IMR-90 (cell line): ENCODE measurements at regions not wholly inside any gene's neighbourhood (a gene's known extent, or its start where the extent isn't known, plus 50 kb on each side); places are given as distances from the start of the nearest gene placed in this dataset.

Source experiments
- ATAC-seq: fragments of 200-7000 bp; cut with Tn5 transposase; 2 replicates; pipeline ENCODE4 v1.9.1; 2020; ENCODE audit warnings: low read depth, mild to moderate bottlenecking, moderate library complexity
- BruUV-seq: library from RNA; stranded (reverse); fragments of 400-500 nt; replicated peaks from 2 replicates; lab custom pipeline; 2021; lab: Mats Ljungman, UMichigan
- CTCF ChIA-PET: fragments of 300-600 bp; formaldehyde crosslinking; extraction: SDS; loops from one replicate; lab custom pipeline; 2021; ENCODE audit warnings: antibody characterized with exemption; lab: Yijun Ruan, JAX
- POLR2A ChIA-PET: fragments of 300-600 bp; sonication (Branson Sonifier 250); formaldehyde crosslinking; loops from one replicate; lab custom pipeline; 2022; ENCODE audit warnings: antibody characterized with exemption; ENCODE audit not compliant: unreplicated experiment; lab: Charles Lee
- DNase-seq: peaks from one replicate; pipeline ENCODE4 v3.0.0; 2013
- H2AFZ ChIP-seq: replicated peaks from 2 replicates; pipeline ENCODE3; 2013; ENCODE audit warnings: low read length, mild to moderate bottlenecking; ENCODE audit not compliant: poor library complexity
- H2AK5ac ChIP-seq: 2 replicates; pipeline ENCODE4 v1.6.1; 2013; ENCODE audit warnings: low read depth, low read length, inconsistent platforms
- H2AK9ac ChIP-seq: replicated peaks from 2 replicates; pipeline ENCODE3; 2013; ENCODE audit warnings: mild to moderate bottlenecking, low read depth, low read length, moderate library complexity; ENCODE audit not compliant: poor library complexity
- H2BK120ac ChIP-seq: 2 replicates; pipeline ENCODE4 v1.6.1; 2013; ENCODE audit warnings: low read depth, low read length, inconsistent platforms
- H2BK15ac ChIP-seq: 3 replicates; pipeline ENCODE4 v1.6.1; 2013; ENCODE audit warnings: low read depth, low read length, inconsistent platforms
- H2BK20ac ChIP-seq: 2 replicates; pipeline ENCODE4 v1.6.1; 2013; ENCODE audit warnings: low read depth, mild to moderate bottlenecking, inconsistent platforms, low read length, moderate library complexity
- H2BK5ac ChIP-seq: 2 replicates; pipeline ENCODE4 v1.6.1; 2013; ENCODE audit warnings: mild to moderate bottlenecking, low read depth, low read length, inconsistent platforms; ENCODE audit not compliant: poor library complexity, severe bottlenecking
- H3K14ac ChIP-seq: replicated peaks from 2 replicates; pipeline ENCODE4 v1.6.1; 2013; ENCODE audit warnings: low read depth, low read length, inconsistent platforms
- H3K18ac ChIP-seq: 2 replicates; pipeline ENCODE4 v1.6.1; 2013; ENCODE audit warnings: low read depth, low read length, control low read depth
- H3K23ac ChIP-seq: 2 replicates; pipeline ENCODE4 v1.6.1; 2013; ENCODE audit warnings: low read depth, low read length, inconsistent platforms
- H3K27ac ChIP-seq: 2 replicates; pipeline ENCODE4 v1.5.1; 2013; ENCODE audit warnings: mild to moderate bottlenecking, control low read depth, low read length; ENCODE audit not compliant: insufficient read depth
- H3K27me3 ChIP-seq: 2 replicates; pipeline ENCODE4 v1.6.1; 2013; ENCODE audit warnings: low read length; ENCODE audit not compliant: control insufficient read depth, insufficient read depth
- H3K36me3 ChIP-seq: 2 replicates; pipeline ENCODE4 v1.6.1; 2013; ENCODE audit warnings: low read length, mixed read lengths; ENCODE audit not compliant: control insufficient read depth, insufficient read depth
- H3K4ac ChIP-seq: 2 replicates; pipeline ENCODE4 v1.6.1; 2013; ENCODE audit warnings: low read depth, low read length, inconsistent platforms
- H3K4me1 ChIP-seq: 2 replicates; pipeline ENCODE4 v1.6.1; 2013; ENCODE audit warnings: low read length, mixed read lengths; ENCODE audit not compliant: control insufficient read depth, insufficient read depth
- H3K4me2 ChIP-seq: 2 replicates; pipeline ENCODE4 v1.6.1; 2013; ENCODE audit warnings: low read depth, mild to moderate bottlenecking, control low read depth, low read length, moderate library complexity
- H3K4me3 ChIP-seq: 2 replicates; pipeline ENCODE4 v1.5.1; 2013; ENCODE audit warnings: low read depth, mild to moderate bottlenecking, control low read depth, low read length, moderate library complexity; ENCODE audit not compliant: insufficient read depth
- H3K56ac ChIP-seq: 2 replicates; pipeline ENCODE4 v1.6.1; 2013; ENCODE audit warnings: low read length, inconsistent platforms; ENCODE audit not compliant: insufficient read depth; ENCODE audit errors: extremely low read depth
- H3K79me1 ChIP-seq, 2 experiments: 2 replicates each; pipeline ENCODE4 v1.6.1; 2013; ENCODE audit warnings: low read length in 2 of 2, inconsistent platforms in 1 of 2, low read depth in 1 of 2
- H3K9ac ChIP-seq: 2 replicates; pipeline ENCODE4 v1.6.1; 2013; ENCODE audit warnings: low read depth, low read length, control low read depth
- H3K9me1 ChIP-seq: 2 replicates; pipeline ENCODE4 v1.6.1; 2013; ENCODE audit warnings: low read length, inconsistent platforms; ENCODE audit not compliant: insufficient read depth
- H3K9me3 ChIP-seq: 2 replicates; pipeline ENCODE4 v1.6.1; 2013; ENCODE audit warnings: low read length; ENCODE audit not compliant: control insufficient read depth, insufficient read depth
- H4K20me1 ChIP-seq: 2 replicates; pipeline ENCODE4 v1.6.1; 2013; ENCODE audit warnings: low read length, inconsistent platforms; ENCODE audit not compliant: insufficient read depth
- H4K5ac ChIP-seq: 2 replicates; pipeline ENCODE4 v1.6.1; 2013; ENCODE audit warnings: mild to moderate bottlenecking, low read depth, low read length, control low read depth
- H4K8ac ChIP-seq, 2 experiments: 2 replicates each; pipeline ENCODE4 v1.6.1; 2013; ENCODE audit warnings: low read depth in 2 of 2, low read length in 2 of 2, control low read depth in 1 of 2, inconsistent platforms in 1 of 2
- H4K91ac ChIP-seq: 2 replicates; pipeline ENCODE4 v1.6.1; 2013; ENCODE audit warnings: low read depth, low read length, inconsistent platforms; ENCODE audit not compliant: insufficient read depth
- BHLHE40 ChIP-seq: fragments of 150-350 bp; IDR thresholded peaks from 2 replicates; pipeline ENCODE4 v1.6.1; 2016; ENCODE audit warnings: mild to moderate bottlenecking, low read depth, low read length
- CEBPB ChIP-seq: IDR thresholded peaks from 2 replicates; pipeline ENCODE4 v1.6.1; 2012; ENCODE audit warnings: low read depth, low read length, improper control_type of control experiment
- CHD1 ChIP-seq: IDR thresholded peaks from 2 replicates; pipeline ENCODE4 v1.6.1; 2012; ENCODE audit warnings: low read depth, low read length, improper control_type of control experiment
- FOS ChIP-seq: fragments of 150-350 bp; IDR thresholded peaks from 2 replicates; pipeline ENCODE4 v1.6.1; 2016; ENCODE audit warnings: low read depth, low read length
- MAFK ChIP-seq: IDR thresholded peaks from 2 replicates; pipeline ENCODE4 v1.6.1; 2012; ENCODE audit warnings: low read depth, low read length, improper control_type of control experiment
- MAZ ChIP-seq: IDR thresholded peaks from 2 replicates; pipeline ENCODE4 v1.6.1; 2012; ENCODE audit warnings: low read depth, mild to moderate bottlenecking, low read length, improper control_type of control experiment, moderate library complexity, borderline replicate concordance
- MXI1 ChIP-seq: IDR thresholded peaks from 2 replicates; pipeline ENCODE4 v1.6.1; 2012; ENCODE audit warnings: low read depth, mild to moderate bottlenecking, low read length, moderate library complexity, borderline replicate concordance
- NFE2L2 ChIP-seq: fragments of 150-350 bp; IDR thresholded peaks from 2 replicates; pipeline ENCODE4 v1.6.1; 2016; ENCODE audit warnings: low read depth, mild to moderate bottlenecking, low read length
- POLR2A ChIP-seq: IDR thresholded peaks from 2 replicates; pipeline ENCODE4 v1.6.1; 2012; ENCODE audit warnings: mild to moderate bottlenecking, low read depth, low read length
- RAD21 ChIP-seq: IDR thresholded peaks from 2 replicates; pipeline ENCODE4 v1.6.1; 2012; ENCODE audit warnings: low read length, improper control_type of control experiment
- RCOR1 ChIP-seq: IDR thresholded peaks from 2 replicates; pipeline ENCODE4 v1.6.1; 2012; ENCODE audit warnings: mild to moderate bottlenecking, low read length, improper control_type of control experiment; ENCODE audit not compliant: insufficient replicate concordance
- RFX5 ChIP-seq: IDR thresholded peaks from 2 replicates; pipeline ENCODE4 v1.8.0; 2012; ENCODE audit warnings: low read depth, mild to moderate bottlenecking, low read length, moderate library complexity
- SMC3 ChIP-seq: fragments of 150-350 bp; IDR thresholded peaks from 2 replicates; pipeline ENCODE4 v1.6.1; 2016; ENCODE audit warnings: low read depth, mild to moderate bottlenecking, antibody characterized with exemption, low read length, moderate library complexity
- WGBS, 2 experiments: methylation state at CpG; one replicate each; pipeline versions ENCODE4 v1.1.5 to v1.1.7; 2013; ENCODE audit warnings: missing lambda C conversion rate in 2 of 2; ENCODE audit not compliant: insufficient read length in 1 of 2; ENCODE audit errors: extremely low coverage in 2 of 2; 5-methylcytosine and 5-hydroxymethylcytosine counted together
- dilution Hi-C: fragments of 300-500 bp; cut with HindIII; formaldehyde crosslinking; loops from one replicate; pipeline ENCODE4 v1.14.3; 2018; ENCODE audit warnings: low sequenced_read_pairs; ENCODE audit not compliant: unreplicated experiment
- in situ Hi-C: fragments of 300-500 bp; cut with MboI; formaldehyde crosslinking; loops from 3 replicates; pipeline ENCODE4 v1.14.3; 2019; ENCODE audit warnings: low sequenced_read_pairs, inconsistent platforms, mixed read lengths
- intact Hi-C: fragments of 100-400 bp; cut with micrococcal nuclease; formaldehyde crosslinking; loops from 2 replicates; pipeline ENCODE4 v1.10.0; 2022
- TF ChIP-seq, protein P1 (sequence below): fragments of 150-350 bp; IDR thresholded peaks from 2 replicates; pipeline ENCODE4 v1.6.1; 2017; ENCODE audit warnings: mild to moderate bottlenecking, antibody characterized with exemption, low read length, low read depth
- TF ChIP-seq, protein P2 (sequence below): fragments of 150-350 bp; IDR thresholded peaks from 2 replicates; pipeline ENCODE4 v1.6.1; 2016; ENCODE audit warnings: low read depth, mild to moderate bottlenecking, low read length, moderate library complexity, borderline replicate concordance
- TF ChIP-seq, protein P3 (sequence below): conservative IDR thresholded peaks from 2 replicates; pipeline ENCODE4 v1.5.1; 2012; ENCODE audit warnings: mild to moderate bottlenecking, low read depth, low read length, improper control_type of control experiment

DNA sequence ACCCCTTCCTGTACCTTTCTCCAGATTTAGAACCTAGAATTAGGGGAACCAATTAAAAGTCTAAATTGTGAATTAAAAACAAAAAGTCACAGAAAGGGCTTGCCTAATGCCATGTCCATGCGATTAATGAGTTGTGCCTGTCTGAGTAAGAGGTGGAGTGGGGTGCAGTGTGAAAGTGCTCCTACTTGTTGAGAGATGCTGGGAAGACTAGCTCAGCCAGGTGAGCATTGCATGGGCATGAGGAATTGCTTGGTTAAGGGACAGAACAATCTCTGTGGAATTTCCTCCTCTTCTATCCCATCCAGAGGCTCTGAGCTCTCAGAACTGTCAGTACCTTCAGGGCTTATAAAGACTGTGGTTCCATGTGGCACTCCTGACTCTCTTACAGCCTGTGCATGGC, 159.0 kb upstream of the UBL3 start:
- Histone ChIP-seq H3K27me3 (0 out of 2 replicates have a peak, but pooled peaks cover 3% of the 10 kb centered on the region), H4K5ac (no peak overlapping the region), H3K23ac (no peak overlapping the region), H3K4me3 (no peak overlapping the region), H4K8ac (no peak overlapping the region), H2BK5ac (no peak overlapping the region), H3K36me3 (no peaks in the 10 kb centered on the region), H3K4me1 (peaks cover 3% of the 10 kb centered on the region; the same call in 1 of the 2 replicates), H3K9me3 (no peaks in the 10 kb centered on the region), H3K9ac (no peak overlapping the region), H2BK20ac (no peak overlapping the region), H4K91ac (no peak overlapping the region), H2AK5ac (no peak overlapping the region), H3K9me1 (no peaks in the 10 kb centered on the region; the same call in 1 of the 2 replicates), H3K27ac (no peak overlapping the region), H2AK9ac (no peak overlapping the region), H3K4ac (no peak overlapping the region), H3K4me2 (no peak overlapping the region), H2BK120ac (no peak overlapping the region), H3K56ac (no peak overlapping the region), H4K20me1 (no peaks in the 10 kb centered on the region), H2AFZ (no peak overlapping the region), H3K79me1 (no peaks in the 10 kb centered on the region), H3K14ac (no peak overlapping the region), H2BK15ac (no peak overlapping the region), H3K18ac (no peak overlapping the region)
- TF ChIP-seq NFE2L2, result no peak
- no peak for TF ChIP-seq FOS
- TF ChIP-seq RAD21, result no peak
- TF ChIP-seq, protein P1, sequence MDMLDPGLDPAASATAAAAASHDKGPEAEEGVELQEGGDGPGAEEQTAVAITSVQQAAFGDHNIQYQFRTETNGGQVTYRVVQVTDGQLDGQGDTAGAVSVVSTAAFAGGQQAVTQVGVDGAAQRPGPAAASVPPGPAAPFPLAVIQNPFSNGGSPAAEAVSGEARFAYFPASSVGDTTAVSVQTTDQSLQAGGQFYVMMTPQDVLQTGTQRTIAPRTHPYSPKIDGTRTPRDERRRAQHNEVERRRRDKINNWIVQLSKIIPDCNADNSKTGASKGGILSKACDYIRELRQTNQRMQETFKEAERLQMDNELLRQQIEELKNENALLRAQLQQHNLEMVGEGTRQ, result no peak
- no peak for TF ChIP-seq CEBPB
- no peak for TF ChIP-seq POLR2A
- TF ChIP-seq CHD1, result no peak
- TF ChIP-seq RFX5, result no peak
- TF ChIP-seq MAFK, result no peak
- TF ChIP-seq BHLHE40, result no peak
- no peak for TF ChIP-seq MAZ
- TF ChIP-seq, protein P2, sequence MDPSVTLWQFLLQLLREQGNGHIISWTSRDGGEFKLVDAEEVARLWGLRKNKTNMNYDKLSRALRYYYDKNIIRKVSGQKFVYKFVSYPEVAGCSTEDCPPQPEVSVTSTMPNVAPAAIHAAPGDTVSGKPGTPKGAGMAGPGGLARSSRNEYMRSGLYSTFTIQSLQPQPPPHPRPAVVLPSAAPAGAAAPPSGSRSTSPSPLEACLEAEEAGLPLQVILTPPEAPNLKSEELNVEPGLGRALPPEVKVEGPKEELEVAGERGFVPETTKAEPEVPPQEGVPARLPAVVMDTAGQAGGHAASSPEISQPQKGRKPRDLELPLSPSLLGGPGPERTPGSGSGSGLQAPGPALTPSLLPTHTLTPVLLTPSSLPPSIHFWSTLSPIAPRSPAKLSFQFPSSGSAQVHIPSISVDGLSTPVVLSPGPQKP, result no peak
- no peak for TF ChIP-seq SMC3
- TF ChIP-seq, protein P3, sequence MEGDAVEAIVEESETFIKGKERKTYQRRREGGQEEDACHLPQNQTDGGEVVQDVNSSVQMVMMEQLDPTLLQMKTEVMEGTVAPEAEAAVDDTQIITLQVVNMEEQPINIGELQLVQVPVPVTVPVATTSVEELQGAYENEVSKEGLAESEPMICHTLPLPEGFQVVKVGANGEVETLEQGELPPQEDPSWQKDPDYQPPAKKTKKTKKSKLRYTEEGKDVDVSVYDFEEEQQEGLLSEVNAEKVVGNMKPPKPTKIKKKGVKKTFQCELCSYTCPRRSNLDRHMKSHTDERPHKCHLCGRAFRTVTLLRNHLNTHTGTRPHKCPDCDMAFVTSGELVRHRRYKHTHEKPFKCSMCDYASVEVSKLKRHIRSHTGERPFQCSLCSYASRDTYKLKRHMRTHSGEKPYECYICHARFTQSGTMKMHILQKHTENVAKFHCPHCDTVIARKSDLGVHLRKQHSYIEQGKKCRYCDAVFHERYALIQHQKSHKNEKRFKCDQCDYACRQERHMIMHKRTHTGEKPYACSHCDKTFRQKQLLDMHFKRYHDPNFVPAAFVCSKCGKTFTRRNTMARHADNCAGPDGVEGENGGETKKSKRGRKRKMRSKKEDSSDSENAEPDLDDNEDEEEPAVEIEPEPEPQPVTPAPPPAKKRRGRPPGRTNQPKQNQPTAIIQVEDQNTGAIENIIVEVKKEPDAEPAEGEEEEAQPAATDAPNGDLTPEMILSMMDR, result no peak
- no peak for TF ChIP-seq RCOR1
- no peak for TF ChIP-seq MXI1
- dilution Hi-C loops (no loop called here), in situ Hi-C loops (no loop called here), intact Hi-C loops (no loop called here)
- ATAC-seq (no peak), DNase-seq (no peak)
- 100% methylated on average over 1 of the region's 1 CpG; no CpG with 5 or more reads in 1 of the 2 experiments for WGBS, 2 experiments
- ChIA-PET CTCF (no interaction called here), POLR2A (no interaction called here)
- no TSS peak for BruUV-seq
